GM12864 (cell line): ENCODE measurements at regions not wholly inside any gene's neighbourhood (a gene's known extent, or its start where the extent isn't known, plus 50 kb on each side); places are given as distances from the start of the nearest gene placed in this dataset.
"Not testable (repeated sequence)": the region's sequence is repeated elsewhere in the genome, so short reads cannot be mapped to it uniquely, and the experiment has no call there.

ENCODE experiments used
- DNase-seq: peaks from one replicate; pipeline ENCODE4 v3.0.0-alpha.2; 2011; ENCODE audit warnings: low read depth
- H3K4me3 ChIP-seq: 2 replicates; pipeline ENCODE4 v1.5.1; 2011; ENCODE audit warnings: mild to moderate bottlenecking, low read depth, low read length, control low read depth
- CTCF ChIP-seq: IDR thresholded peaks from 2 replicates; pipeline ENCODE4 v1.5.1; 2011; ENCODE audit warnings: low read depth, mild to moderate bottlenecking, moderate library complexity, low read length, control low read depth, inconsistent platforms; ENCODE audit errors: missing control alignments

GRCh38 chr22:22061085-22062077 lies 78.8 kb upstream of the TOP3B start:
- no peak for DNase-seq
- no peak overlapping the region for H3K4me3 ChIP-seq
- TF ChIP-seq CTCF: no peak

DNA sequence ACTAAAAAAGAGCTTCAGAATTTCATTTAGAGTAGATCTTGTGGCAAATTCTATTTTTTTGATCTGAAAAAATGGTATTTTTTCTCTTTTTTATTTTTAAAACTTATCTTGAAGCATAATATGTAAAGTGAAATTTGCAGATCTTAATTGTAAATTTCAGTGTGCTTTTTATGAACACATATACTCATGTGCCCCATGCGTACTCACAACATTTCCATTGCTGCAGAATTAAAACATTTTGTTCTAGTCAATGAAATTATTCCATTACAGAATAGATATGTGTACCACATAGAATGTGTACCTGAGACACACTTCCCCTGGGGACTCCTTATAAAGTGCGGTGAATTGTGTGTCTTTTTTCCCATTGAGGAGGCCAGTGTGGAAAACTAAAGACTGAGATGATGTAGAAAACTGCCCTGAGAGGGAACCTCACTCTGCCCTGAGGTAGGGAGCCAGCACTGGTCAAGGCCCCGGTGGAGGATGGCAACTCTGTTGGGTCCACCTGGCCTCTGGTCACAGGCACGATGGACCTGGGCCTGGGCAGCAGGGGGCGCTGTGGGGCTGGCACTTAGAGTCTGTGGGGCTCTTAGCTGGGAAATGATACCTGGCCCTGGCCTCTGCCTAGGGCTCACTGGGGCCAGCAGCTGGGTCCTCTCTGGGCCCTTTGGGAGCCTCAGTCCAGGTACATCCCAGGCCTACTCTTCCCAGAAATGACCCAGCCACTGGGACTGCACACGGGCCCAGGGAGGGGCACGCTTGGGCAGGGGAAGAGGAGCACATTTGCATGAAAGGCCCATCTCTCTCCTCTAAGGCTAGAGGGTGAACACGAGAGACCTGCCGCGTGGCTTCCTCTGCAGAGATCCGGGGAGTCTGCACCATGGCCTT lies 77.9 kb upstream of the TOP3B start:
- no peak overlapping the region for H3K4me3 ChIP-seq
- DNase-seq: no peak
- peak; percentile 95 for TF ChIP-seq CTCF

GRCh38 chr22:22059291-22060002 lies 76.9 kb upstream of the TOP3B start:
- H3K4me3 ChIP-seq: no peak overlapping the region
- TF ChIP-seq CTCF: no peak

DNA sequence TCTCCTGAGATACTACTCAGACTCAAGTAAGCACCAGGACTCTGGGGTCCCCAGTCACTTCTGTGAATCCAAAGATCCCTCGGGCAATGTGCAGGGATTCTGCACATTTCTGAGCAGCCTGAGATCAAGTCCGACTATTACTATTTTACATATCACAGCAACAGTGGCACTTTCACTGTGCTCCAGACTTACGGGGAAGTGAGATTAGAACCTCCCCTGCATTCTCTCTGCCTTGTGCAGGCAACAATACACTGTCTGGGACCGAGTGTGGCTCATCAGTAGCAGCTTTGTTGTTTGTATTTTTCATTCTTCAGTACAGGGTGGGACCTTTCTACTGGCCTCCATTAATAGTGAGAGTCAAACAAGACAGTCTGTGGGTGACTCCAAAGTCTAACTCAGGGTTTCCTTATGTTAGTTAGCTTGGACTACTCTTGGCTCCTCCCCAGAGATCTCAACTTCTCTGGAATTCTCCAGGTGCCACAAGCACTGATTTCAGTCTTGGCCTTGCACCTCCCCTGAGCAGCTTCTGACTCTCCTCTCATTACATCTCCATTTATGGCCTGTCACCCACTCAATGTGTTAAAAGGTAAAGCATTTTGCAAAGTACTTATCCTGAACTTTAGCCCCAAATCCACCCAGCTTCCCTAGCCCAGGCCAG lies 76.2 kb upstream of the TOP3B start:
- H3K4me3 ChIP-seq: no peak overlapping the region
- DNase-seq: no peak
- TF ChIP-seq CTCF: no peak

More at GRCh38 chr22:22059291-22060002, 76.9 kb upstream of the TOP3B start:
- DNase-seq: no peak

DNA sequence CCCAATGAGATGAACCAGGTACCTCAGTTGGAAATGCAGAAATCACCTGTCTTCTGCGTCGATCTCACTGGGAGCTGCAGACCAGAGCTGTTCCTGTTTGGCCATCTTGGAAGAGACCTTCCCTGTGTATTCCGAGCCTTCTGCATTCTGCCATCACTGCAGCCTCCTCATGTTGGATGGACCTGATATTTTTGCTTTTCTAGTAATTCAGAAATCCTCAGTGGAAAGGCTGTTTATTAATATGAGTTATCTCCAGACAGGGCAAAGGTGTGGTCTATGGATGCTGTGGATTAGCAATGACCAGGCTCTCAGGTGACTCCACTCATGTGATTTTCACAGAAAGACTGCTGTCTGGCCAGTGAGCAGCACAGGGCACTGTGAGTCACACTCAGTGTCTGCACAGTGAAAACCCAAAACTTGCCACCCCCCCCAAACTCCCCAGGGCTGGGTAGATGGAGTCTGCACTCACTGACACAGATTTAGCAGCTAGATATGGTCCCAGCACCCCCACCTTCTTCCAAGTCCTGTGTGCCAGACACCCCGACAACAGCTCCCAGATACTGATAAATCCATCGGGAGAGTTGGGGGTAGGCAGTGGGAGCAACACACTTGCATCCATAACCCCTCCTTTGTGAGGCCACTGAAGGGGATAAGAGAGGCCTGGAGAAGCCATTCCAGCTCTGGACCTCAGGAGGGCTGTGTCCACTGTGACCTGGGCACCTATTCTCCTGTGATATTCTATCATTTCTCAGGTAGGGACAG lies 75.2 kb upstream of the TOP3B start:
- no peak for DNase-seq
- no peak for TF ChIP-seq CTCF
- H3K4me3 ChIP-seq: no peak overlapping the region

DNA sequence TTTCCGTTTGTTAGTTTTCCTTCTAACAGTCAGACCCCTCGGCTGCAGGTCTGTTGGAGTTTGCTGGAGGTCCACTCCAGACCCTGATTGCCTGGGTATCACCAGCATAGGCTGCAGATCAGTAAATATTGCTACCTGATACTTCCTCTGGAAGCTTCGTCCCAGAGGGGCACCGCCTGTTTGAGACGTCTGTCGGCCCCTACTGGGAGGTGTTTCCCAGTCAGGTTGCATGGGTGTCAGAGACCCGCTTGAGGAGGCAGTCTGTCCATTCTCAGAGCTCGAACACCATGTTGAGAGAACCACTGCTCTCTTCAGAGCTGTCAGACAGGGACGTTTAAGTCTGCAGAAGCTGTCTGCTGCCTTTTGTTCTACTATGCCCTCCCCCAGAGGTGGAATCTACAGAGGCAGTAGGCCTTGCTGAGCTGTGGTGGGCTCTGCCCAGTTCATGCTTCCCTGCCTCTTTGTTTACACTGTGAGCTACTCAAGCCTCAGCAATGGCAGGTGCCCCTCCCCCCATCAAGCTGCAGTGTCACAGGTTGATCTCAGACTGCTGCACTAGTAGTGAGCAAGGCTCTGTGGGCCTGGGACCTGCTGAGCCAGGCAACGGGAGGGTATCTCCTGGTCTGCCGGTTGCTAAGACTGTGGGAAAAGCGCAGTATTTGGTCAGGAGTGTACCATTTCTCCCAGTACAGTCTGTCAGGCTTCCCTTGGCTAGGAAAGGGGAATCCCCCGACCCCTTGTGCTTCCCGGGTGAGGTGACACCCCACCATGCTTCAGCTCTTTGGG lies 74.4 kb upstream of the TOP3B start:
- not testable (repeated sequence) for DNase-seq, H3K4me3 ChIP-seq

DNA sequence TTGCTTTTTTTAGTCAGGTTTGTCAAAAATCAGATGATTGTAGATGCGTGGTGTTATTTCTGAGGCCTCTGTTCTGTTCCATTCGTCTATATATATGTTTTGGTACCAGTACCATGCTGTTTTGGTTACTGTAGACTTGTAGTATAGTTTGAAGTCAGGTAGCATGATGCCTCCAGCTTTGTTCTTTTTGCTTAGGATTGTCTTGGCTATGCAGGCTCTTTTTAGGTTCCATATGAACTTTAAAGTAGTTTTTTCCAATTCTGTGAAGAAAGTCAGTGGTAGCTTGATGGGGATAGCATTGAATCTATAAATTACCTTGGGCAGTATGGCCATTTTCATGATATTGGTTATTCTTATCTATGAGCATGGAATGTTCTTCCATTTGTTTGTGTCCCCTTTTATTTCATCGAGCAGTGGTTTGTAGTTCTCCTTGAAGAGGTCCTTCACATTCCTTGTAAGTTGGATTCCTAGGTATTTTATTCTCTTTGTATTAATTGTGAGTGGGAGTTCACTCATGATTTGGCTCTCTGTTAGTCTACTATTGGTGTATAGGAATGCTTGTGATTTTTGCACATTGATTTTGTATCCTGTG lies 70.1 kb upstream of the TOP3B start:
- not testable (repeated sequence) for DNase-seq, H3K4me3 ChIP-seq

GRCh38 chr22:22051032-22051431 lies 68.4 kb upstream of the TOP3B start:
- DNase-seq, H3K4me3 ChIP-seq: not testable (repeated sequence)
